ENCODE measurements at regions not wholly inside any gene's neighbourhood (a gene's known extent, or its start where the extent isn't known, plus 50 kb on each side); places are given as distances from the start of the nearest gene placed in this dataset.

DNA sequence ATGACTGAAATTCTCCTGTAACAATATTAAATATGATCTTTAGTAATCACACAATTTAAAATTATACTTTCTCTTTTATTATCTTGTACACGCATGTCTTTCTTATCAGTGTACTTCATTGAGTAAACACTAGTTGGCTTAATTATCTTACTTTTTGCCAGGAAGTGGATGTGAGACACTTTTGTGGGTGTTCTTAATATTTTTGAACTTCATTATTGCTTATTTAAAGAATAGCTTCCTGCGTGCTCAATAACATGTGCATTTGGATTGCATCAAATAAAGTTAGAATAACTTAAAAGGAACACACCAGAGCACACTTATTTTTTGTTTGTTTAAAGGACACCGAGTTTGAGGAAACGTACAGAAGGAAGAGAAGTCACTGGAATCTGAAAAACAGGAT is 128.5 kb upstream of the VEGFC start:
- intact Hi-C loops (cut with DNase I) = no loop called here
- Histone ChIP-seq H3K9me3 (peaks cover 9% of the 10 kb centered on the region), H3K27me3 (ENCODE audit: insufficient read depth in 3 of 3, low read length in 2 of 3) (no peaks in the 10 kb centered on the region), H3K27ac (no peak overlapping the region), H3K36me3 (ENCODE audit: insufficient read depth in 1 of 2, low read depth in 1 of 2) (no peaks in the 10 kb centered on the region), H3K4me3 (no peak overlapping the region), H3K4me1 (no peaks in the 10 kb centered on the region)
- ATAC-seq (no peak), DNase-seq (no peak)
- TF ChIP-seq, protein P1, sequence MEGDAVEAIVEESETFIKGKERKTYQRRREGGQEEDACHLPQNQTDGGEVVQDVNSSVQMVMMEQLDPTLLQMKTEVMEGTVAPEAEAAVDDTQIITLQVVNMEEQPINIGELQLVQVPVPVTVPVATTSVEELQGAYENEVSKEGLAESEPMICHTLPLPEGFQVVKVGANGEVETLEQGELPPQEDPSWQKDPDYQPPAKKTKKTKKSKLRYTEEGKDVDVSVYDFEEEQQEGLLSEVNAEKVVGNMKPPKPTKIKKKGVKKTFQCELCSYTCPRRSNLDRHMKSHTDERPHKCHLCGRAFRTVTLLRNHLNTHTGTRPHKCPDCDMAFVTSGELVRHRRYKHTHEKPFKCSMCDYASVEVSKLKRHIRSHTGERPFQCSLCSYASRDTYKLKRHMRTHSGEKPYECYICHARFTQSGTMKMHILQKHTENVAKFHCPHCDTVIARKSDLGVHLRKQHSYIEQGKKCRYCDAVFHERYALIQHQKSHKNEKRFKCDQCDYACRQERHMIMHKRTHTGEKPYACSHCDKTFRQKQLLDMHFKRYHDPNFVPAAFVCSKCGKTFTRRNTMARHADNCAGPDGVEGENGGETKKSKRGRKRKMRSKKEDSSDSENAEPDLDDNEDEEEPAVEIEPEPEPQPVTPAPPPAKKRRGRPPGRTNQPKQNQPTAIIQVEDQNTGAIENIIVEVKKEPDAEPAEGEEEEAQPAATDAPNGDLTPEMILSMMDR (IDR thresholded peaks at IDR 0.05) = no peak
- 77 to 82% (median 79%) methylated on average over 4 of the region's 4 CpGs for WGBS, 3 donors

DNA sequence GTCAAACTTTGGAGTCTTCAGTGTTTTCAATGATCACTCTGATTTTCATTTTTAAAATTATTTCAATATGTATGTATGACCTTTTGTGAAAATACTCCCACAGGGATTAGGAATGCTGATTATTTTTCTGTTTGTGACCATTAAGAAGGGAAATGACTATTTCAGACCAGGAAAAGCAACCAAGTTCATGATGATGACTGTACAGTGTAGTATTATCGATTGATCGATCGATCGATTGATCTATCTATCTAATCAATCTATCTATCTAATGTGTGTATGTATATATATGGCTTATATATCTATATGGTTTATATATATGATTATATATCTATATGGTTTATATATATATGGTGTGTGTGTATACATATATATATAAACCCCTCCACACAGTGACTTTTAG is 131.5 kb upstream of the VEGFC start:
- 96 to 97% (median 97%) methylated on average over 4 of the region's 4 CpGs for WGBS, 3 donors
- H3K9me3 ChIP-seq = no peaks in the 10 kb centered on the region
- H3K4me1 ChIP-seq = no peaks in the 10 kb centered on the region
- TF ChIP-seq, protein P1 (IDR thresholded peaks at IDR 0.05) = no peak
- H3K27me3 ChIP-seq (ENCODE audit: insufficient read depth in 3 of 3, low read length in 2 of 3) = no peaks in the 10 kb centered on the region
- intact Hi-C loops (cut with DNase I) = no loop called here
- no peak overlapping the region for H3K4me3 ChIP-seq
- ATAC-seq (no peak), DNase-seq (no peak)
- H3K36me3 ChIP-seq (ENCODE audit: insufficient read depth in 1 of 2, low read depth in 1 of 2) = no peaks in the 10 kb centered on the region
- H3K27ac ChIP-seq = no peak overlapping the region

DNA sequence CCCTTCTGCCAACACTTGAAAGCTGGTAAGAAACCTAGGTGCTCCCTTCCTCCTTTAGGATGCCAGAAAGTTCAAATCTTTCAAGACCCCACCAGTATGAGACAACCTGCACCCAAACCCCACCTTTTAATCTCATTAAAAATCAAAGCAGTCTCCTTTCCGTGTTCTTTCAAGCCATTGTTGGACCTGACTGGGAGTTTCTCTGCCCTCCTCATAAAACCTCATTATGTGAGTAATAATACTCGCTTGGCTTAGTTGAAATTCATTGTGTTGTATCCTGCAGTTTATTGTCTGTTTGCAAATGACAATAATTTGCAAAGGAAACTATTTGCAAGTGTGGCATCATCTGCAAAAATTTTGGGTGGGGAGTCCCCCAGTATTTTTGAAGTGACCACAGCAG is 133.2 kb upstream of the VEGFC start:
- no peaks in the 10 kb centered on the region for H3K4me1 ChIP-seq
- TF ChIP-seq, protein P1 (IDR thresholded peaks at IDR 0.05) = no peak
- no peaks in the 10 kb centered on the region for H3K27me3 ChIP-seq (ENCODE audit: insufficient read depth in 3 of 3, low read length in 2 of 3)
- H3K9me3 ChIP-seq = no peaks in the 10 kb centered on the region
- H3K27ac ChIP-seq = no peak overlapping the region
- no peak overlapping the region for H3K4me3 ChIP-seq
- DNase-seq (no peak), ATAC-seq (no peak)
- WGBS, 3 donors = 44 to 52% (median 52%) methylated on average over 2 of the region's 2 CpGs
- intact Hi-C loops (cut with DNase I) = no loop called here
- no peaks in the 10 kb centered on the region for H3K36me3 ChIP-seq (ENCODE audit: insufficient read depth in 1 of 2, low read depth in 1 of 2)

DNA sequence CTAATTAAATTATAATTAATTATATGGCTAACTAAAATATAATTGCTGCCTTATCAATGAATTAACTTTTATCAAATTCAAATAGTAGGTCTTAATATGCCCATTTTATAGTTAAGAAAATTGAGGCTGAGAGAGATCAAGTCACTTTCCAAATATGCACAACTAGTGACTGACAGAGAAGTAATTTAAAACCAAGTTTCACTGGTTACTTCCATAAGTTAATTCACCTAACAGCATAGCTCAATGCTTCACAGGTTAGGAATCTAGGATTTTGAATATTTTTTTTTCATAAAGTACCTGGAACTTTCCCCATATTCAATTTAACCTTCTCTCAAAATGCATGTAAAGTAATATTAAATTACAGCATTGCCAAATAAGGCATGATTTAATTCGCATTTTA is 134.4 kb upstream of the VEGFC start:
- Histone ChIP-seq H3K9me3 (no peaks in the 10 kb centered on the region), H3K4me3 (no peak overlapping the region)
- intact Hi-C loops (cut with DNase I) = no loop called here

DNA sequence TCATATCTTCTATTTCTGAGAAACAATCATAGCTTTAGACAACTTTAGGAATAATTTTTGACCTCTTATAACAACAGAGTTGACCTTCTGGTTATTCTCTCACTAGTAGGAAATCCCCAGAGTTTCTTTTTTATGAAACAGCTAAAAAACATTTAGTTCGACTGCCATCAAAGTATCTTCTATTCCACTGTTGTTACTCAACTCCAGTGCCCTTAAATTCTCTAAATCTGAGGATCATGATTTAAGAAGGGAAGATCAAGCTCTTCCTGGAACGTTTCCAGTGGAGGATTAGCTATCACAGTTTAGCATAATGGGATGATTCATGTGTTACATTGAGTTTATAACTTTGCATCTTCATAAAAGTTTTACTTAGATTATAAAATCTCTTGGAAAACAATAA is 134.9 kb upstream of the VEGFC start:
- 10 to 12% (median 11%) methylated on average over 2 of the region's 2 CpGs for WGBS, 3 donors
- H3K27me3 ChIP-seq (ENCODE audit: insufficient read depth in 3 of 3, low read length in 2 of 3) = no peaks in the 10 kb centered on the region
- TF ChIP-seq, protein P1 (IDR thresholded peaks at IDR 0.05) = no peak
- H3K9me3 ChIP-seq = no peaks in the 10 kb centered on the region
- no peak overlapping the region for H3K4me3 ChIP-seq
- H3K4me1 ChIP-seq = no peaks in the 10 kb centered on the region
- ATAC-seq (no peak), DNase-seq (no peak)
- intact Hi-C loops (cut with DNase I) = no loop called here
- H3K36me3 ChIP-seq (ENCODE audit: insufficient read depth in 1 of 2, low read depth in 1 of 2) = no peaks in the 10 kb centered on the region
- no peak overlapping the region for H3K27ac ChIP-seq

More for the DNA sequence above, 134.4 kb upstream of the VEGFC start:
- Histone ChIP-seq H3K27me3 (ENCODE audit: insufficient read depth in 3 of 3, low read length in 2 of 3) (no peaks in the 10 kb centered on the region), H3K27ac (no peak overlapping the region), H3K36me3 (ENCODE audit: insufficient read depth in 1 of 2, low read depth in 1 of 2) (no peaks in the 10 kb centered on the region), H3K4me1 (no peaks in the 10 kb centered on the region)
- DNase-seq (no peak), ATAC-seq (no peak)
- WGBS, 3 donors = 62 to 67% (median 66%) methylated on average over 1 of the region's 1 CpG
- TF ChIP-seq, protein P1 (IDR thresholded peaks at IDR 0.05) = no peak

All from psoas muscle (tissue), 7 donors.